IMR-90 (cell line): ENCODE measurements at regions not wholly inside any gene's neighbourhood (a gene's known extent, or its start where the extent isn't known, plus 50 kb on each side); places are given as distances from the start of the nearest gene placed in this dataset.

Experiments used
- ATAC-seq: fragments of 200-7000 bp; cut with Tn5 transposase; 2 replicates; pipeline ENCODE4 v1.9.1; 2020; ENCODE audit warnings: low read depth, mild to moderate bottlenecking, moderate library complexity
- BruUV-seq: library from RNA; stranded (reverse); fragments of 400-500 nt; replicated peaks from 2 replicates; lab custom pipeline; 2021; lab: Mats Ljungman, UMichigan
- CTCF ChIA-PET: fragments of 300-600 bp; formaldehyde crosslinking; extraction: SDS; loops from one replicate; lab custom pipeline; 2021; ENCODE audit warnings: antibody characterized with exemption; lab: Yijun Ruan, JAX
- POLR2A ChIA-PET: fragments of 300-600 bp; sonication (Branson Sonifier 250); formaldehyde crosslinking; loops from one replicate; lab custom pipeline; 2022; ENCODE audit warnings: antibody characterized with exemption; ENCODE audit not compliant: unreplicated experiment; lab: Charles Lee
- DNase-seq: peaks from one replicate; pipeline ENCODE4 v3.0.0; 2013
- H2AFZ ChIP-seq: replicated peaks from 2 replicates; pipeline ENCODE3; 2013; ENCODE audit warnings: low read length, mild to moderate bottlenecking; ENCODE audit not compliant: poor library complexity
- H2AK5ac ChIP-seq: 2 replicates; pipeline ENCODE4 v1.6.1; 2013; ENCODE audit warnings: low read depth, low read length, inconsistent platforms
- H2AK9ac ChIP-seq: replicated peaks from 2 replicates; pipeline ENCODE3; 2013; ENCODE audit warnings: mild to moderate bottlenecking, low read depth, low read length, moderate library complexity; ENCODE audit not compliant: poor library complexity
- H2BK120ac ChIP-seq: 2 replicates; pipeline ENCODE4 v1.6.1; 2013; ENCODE audit warnings: low read depth, low read length, inconsistent platforms
- H2BK15ac ChIP-seq: 3 replicates; pipeline ENCODE4 v1.6.1; 2013; ENCODE audit warnings: low read depth, low read length, inconsistent platforms
- H2BK20ac ChIP-seq: 2 replicates; pipeline ENCODE4 v1.6.1; 2013; ENCODE audit warnings: low read depth, mild to moderate bottlenecking, inconsistent platforms, low read length, moderate library complexity
- H2BK5ac ChIP-seq: 2 replicates; pipeline ENCODE4 v1.6.1; 2013; ENCODE audit warnings: mild to moderate bottlenecking, low read depth, low read length, inconsistent platforms; ENCODE audit not compliant: poor library complexity, severe bottlenecking
- H3K14ac ChIP-seq: replicated peaks from 2 replicates; pipeline ENCODE4 v1.6.1; 2013; ENCODE audit warnings: low read depth, low read length, inconsistent platforms
- H3K18ac ChIP-seq: 2 replicates; pipeline ENCODE4 v1.6.1; 2013; ENCODE audit warnings: low read depth, low read length, control low read depth
- H3K23ac ChIP-seq: 2 replicates; pipeline ENCODE4 v1.6.1; 2013; ENCODE audit warnings: low read depth, low read length, inconsistent platforms
- H3K27ac ChIP-seq: 2 replicates; pipeline ENCODE4 v1.5.1; 2013; ENCODE audit warnings: mild to moderate bottlenecking, control low read depth, low read length; ENCODE audit not compliant: insufficient read depth
- H3K27me3 ChIP-seq: 2 replicates; pipeline ENCODE4 v1.6.1; 2013; ENCODE audit warnings: low read length; ENCODE audit not compliant: control insufficient read depth, insufficient read depth
- H3K36me3 ChIP-seq: 2 replicates; pipeline ENCODE4 v1.6.1; 2013; ENCODE audit warnings: low read length, mixed read lengths; ENCODE audit not compliant: control insufficient read depth, insufficient read depth
- H3K4ac ChIP-seq: 2 replicates; pipeline ENCODE4 v1.6.1; 2013; ENCODE audit warnings: low read depth, low read length, inconsistent platforms
- H3K4me1 ChIP-seq: 2 replicates; pipeline ENCODE4 v1.6.1; 2013; ENCODE audit warnings: low read length, mixed read lengths; ENCODE audit not compliant: control insufficient read depth, insufficient read depth
- H3K4me2 ChIP-seq: 2 replicates; pipeline ENCODE4 v1.6.1; 2013; ENCODE audit warnings: low read depth, mild to moderate bottlenecking, control low read depth, low read length, moderate library complexity
- H3K4me3 ChIP-seq: 2 replicates; pipeline ENCODE4 v1.5.1; 2013; ENCODE audit warnings: low read depth, mild to moderate bottlenecking, control low read depth, low read length, moderate library complexity; ENCODE audit not compliant: insufficient read depth
- H3K56ac ChIP-seq: 2 replicates; pipeline ENCODE4 v1.6.1; 2013; ENCODE audit warnings: low read length, inconsistent platforms; ENCODE audit not compliant: insufficient read depth; ENCODE audit errors: extremely low read depth
- H3K79me1 ChIP-seq, 2 experiments: 2 replicates each; pipeline ENCODE4 v1.6.1; 2013; ENCODE audit warnings: low read length in 2 of 2, inconsistent platforms in 1 of 2, low read depth in 1 of 2
- H3K9ac ChIP-seq: 2 replicates; pipeline ENCODE4 v1.6.1; 2013; ENCODE audit warnings: low read depth, low read length, control low read depth
- H3K9me1 ChIP-seq: 2 replicates; pipeline ENCODE4 v1.6.1; 2013; ENCODE audit warnings: low read length, inconsistent platforms; ENCODE audit not compliant: insufficient read depth
- H3K9me3 ChIP-seq: 2 replicates; pipeline ENCODE4 v1.6.1; 2013; ENCODE audit warnings: low read length; ENCODE audit not compliant: control insufficient read depth, insufficient read depth
- H4K20me1 ChIP-seq: 2 replicates; pipeline ENCODE4 v1.6.1; 2013; ENCODE audit warnings: low read length, inconsistent platforms; ENCODE audit not compliant: insufficient read depth
- H4K5ac ChIP-seq: 2 replicates; pipeline ENCODE4 v1.6.1; 2013; ENCODE audit warnings: mild to moderate bottlenecking, low read depth, low read length, control low read depth
- H4K8ac ChIP-seq, 2 experiments: 2 replicates each; pipeline ENCODE4 v1.6.1; 2013; ENCODE audit warnings: low read depth in 2 of 2, low read length in 2 of 2, control low read depth in 1 of 2, inconsistent platforms in 1 of 2
- H4K91ac ChIP-seq: 2 replicates; pipeline ENCODE4 v1.6.1; 2013; ENCODE audit warnings: low read depth, low read length, inconsistent platforms; ENCODE audit not compliant: insufficient read depth
- BHLHE40 ChIP-seq: fragments of 150-350 bp; IDR thresholded peaks from 2 replicates; pipeline ENCODE4 v1.6.1; 2016; ENCODE audit warnings: mild to moderate bottlenecking, low read depth, low read length
- CEBPB ChIP-seq: IDR thresholded peaks from 2 replicates; pipeline ENCODE4 v1.6.1; 2012; ENCODE audit warnings: low read depth, low read length, improper control_type of control experiment
- CHD1 ChIP-seq: IDR thresholded peaks from 2 replicates; pipeline ENCODE4 v1.6.1; 2012; ENCODE audit warnings: low read depth, low read length, improper control_type of control experiment
- CTCF ChIP-seq: conservative IDR thresholded peaks from 2 replicates; pipeline ENCODE4 v1.5.1; 2012; ENCODE audit warnings: mild to moderate bottlenecking, low read depth, low read length, improper control_type of control experiment
- ELK1 ChIP-seq: fragments of 150-350 bp; IDR thresholded peaks from 2 replicates; pipeline ENCODE4 v1.6.1; 2016; ENCODE audit warnings: low read depth, mild to moderate bottlenecking, low read length, moderate library complexity, borderline replicate concordance
- FOS ChIP-seq: fragments of 150-350 bp; IDR thresholded peaks from 2 replicates; pipeline ENCODE4 v1.6.1; 2016; ENCODE audit warnings: low read depth, low read length
- MAFK ChIP-seq: IDR thresholded peaks from 2 replicates; pipeline ENCODE4 v1.6.1; 2012; ENCODE audit warnings: low read depth, low read length, improper control_type of control experiment
- MAZ ChIP-seq: IDR thresholded peaks from 2 replicates; pipeline ENCODE4 v1.6.1; 2012; ENCODE audit warnings: low read depth, mild to moderate bottlenecking, low read length, improper control_type of control experiment, moderate library complexity, borderline replicate concordance
- MXI1 ChIP-seq: IDR thresholded peaks from 2 replicates; pipeline ENCODE4 v1.6.1; 2012; ENCODE audit warnings: low read depth, mild to moderate bottlenecking, low read length, moderate library complexity, borderline replicate concordance
- NFE2L2 ChIP-seq: fragments of 150-350 bp; IDR thresholded peaks from 2 replicates; pipeline ENCODE4 v1.6.1; 2016; ENCODE audit warnings: low read depth, mild to moderate bottlenecking, low read length
- POLR2A ChIP-seq: IDR thresholded peaks from 2 replicates; pipeline ENCODE4 v1.6.1; 2012; ENCODE audit warnings: mild to moderate bottlenecking, low read depth, low read length
- RAD21 ChIP-seq: IDR thresholded peaks from 2 replicates; pipeline ENCODE4 v1.6.1; 2012; ENCODE audit warnings: low read length, improper control_type of control experiment
- RCOR1 ChIP-seq: IDR thresholded peaks from 2 replicates; pipeline ENCODE4 v1.6.1; 2012; ENCODE audit warnings: mild to moderate bottlenecking, low read length, improper control_type of control experiment; ENCODE audit not compliant: insufficient replicate concordance
- RFX5 ChIP-seq: IDR thresholded peaks from 2 replicates; pipeline ENCODE4 v1.8.0; 2012; ENCODE audit warnings: low read depth, mild to moderate bottlenecking, low read length, moderate library complexity
- SMC3 ChIP-seq: fragments of 150-350 bp; IDR thresholded peaks from 2 replicates; pipeline ENCODE4 v1.6.1; 2016; ENCODE audit warnings: low read depth, mild to moderate bottlenecking, antibody characterized with exemption, low read length, moderate library complexity
- USF2 ChIP-seq: fragments of 150-350 bp; IDR thresholded peaks from 2 replicates; pipeline ENCODE4 v1.6.1; 2017; ENCODE audit warnings: mild to moderate bottlenecking, antibody characterized with exemption, low read length, low read depth
- WGBS, 2 experiments: methylation state at CpG; one replicate each; pipeline versions ENCODE4 v1.1.5 to v1.1.7; 2013; ENCODE audit warnings: missing lambda C conversion rate in 2 of 2; ENCODE audit not compliant: insufficient read length in 1 of 2; ENCODE audit errors: extremely low coverage in 2 of 2; 5-methylcytosine and 5-hydroxymethylcytosine counted together
- dilution Hi-C: fragments of 300-500 bp; cut with HindIII; formaldehyde crosslinking; loops from one replicate; pipeline ENCODE4 v1.14.3; 2018; ENCODE audit warnings: low sequenced_read_pairs; ENCODE audit not compliant: unreplicated experiment
- in situ Hi-C: fragments of 300-500 bp; cut with MboI; formaldehyde crosslinking; loops from 3 replicates; pipeline ENCODE4 v1.14.3; 2019; ENCODE audit warnings: low sequenced_read_pairs, inconsistent platforms, mixed read lengths
- intact Hi-C: fragments of 100-400 bp; cut with micrococcal nuclease; formaldehyde crosslinking; loops from 2 replicates; pipeline ENCODE4 v1.10.0; 2022

- H3K9me1 ChIP-seq: no peaks in the 10 kb centered on the region; the same call in 1 of the 2 replicates
- no peak overlapping the region for H3K56ac ChIP-seq
- dilution Hi-C loops: no loop called here
- no peaks in the 10 kb centered on the region for H3K79me1 ChIP-seq
- H2BK20ac ChIP-seq: no peak overlapping the region
- peaks cover 16% of the 10 kb centered on the region for H3K27me3 ChIP-seq
- H4K91ac ChIP-seq: no peak overlapping the region
- H4K20me1 ChIP-seq: no peaks in the 10 kb centered on the region
- TF ChIP-seq RFX5 (no peak), MAFK (no peak), BHLHE40 (no peak), SMC3 (no peak), MAZ (no peak), POLR2A (no peak), RCOR1 (no peak), RAD21 (no peak), CHD1 (no peak), CEBPB (no peak), USF2 (no peak), FOS (no peak), CTCF (no peak), ELK1 (no peak), NFE2L2 (no peak), MXI1 (no peak)
- in situ Hi-C loops: no loop called here
- no peak overlapping the region for H3K23ac ChIP-seq
- H3K9ac ChIP-seq: no peak overlapping the region
- no peak overlapping the region for H3K4me3 ChIP-seq
- no peak overlapping the region for H3K18ac ChIP-seq
- peaks cover 2% of the 10 kb centered on the region; the same call in 1 of the 2 replicates for H3K4me1 ChIP-seq
- no peaks in the 10 kb centered on the region for H3K9me3 ChIP-seq
- ATAC-seq (no peak), DNase-seq (no peak)
- WGBS, 2 experiments: no CpG with 5 or more reads among the region's 2 CpGs
- no peak overlapping the region for H2AK9ac ChIP-seq
- CTCF ChIA-PET: no interaction called here
- H3K4me2 ChIP-seq: no peak overlapping the region
- intact Hi-C loops: no loop called here
- H3K36me3 ChIP-seq: no peaks in the 10 kb centered on the region
- no peak overlapping the region for H4K5ac ChIP-seq
- H2BK15ac ChIP-seq: no peak overlapping the region
- BruUV-seq: no TSS peak
- H2AK5ac ChIP-seq: no peak overlapping the region
- H3K27ac ChIP-seq: no peak overlapping the region
- no peak overlapping the region for H4K8ac ChIP-seq
- H3K4ac ChIP-seq: no peak overlapping the region
- H2AFZ ChIP-seq: no peak overlapping the region
- no peak overlapping the region for H2BK5ac ChIP-seq
- H3K14ac ChIP-seq: no peak overlapping the region
- POLR2A ChIA-PET: no interaction called here
- H2BK120ac ChIP-seq: no peak overlapping the region
These were observed 112.0 kb upstream of the NEO1 start for GRCh38 chr15:72940229-72940622.
